ENCODE measurements at regions not wholly inside any gene's neighbourhood (a gene's known extent, or its start where the extent isn't known, plus 50 kb on each side); places are given as distances from the start of the nearest gene placed in this dataset.

- no peak overlapping the region for H3K4me3 Mint-ChIP-seq
- no peak for TF ChIP-seq CTCF (IDR thresholded peaks at IDR 0.05; ENCODE audit: unreplicated experiment)
- H3K27ac Mint-ChIP-seq, result no peak overlapping the region
- peaks cover 1% of the 10 kb centered on the region for H3K27me3 Mint-ChIP-seq (ENCODE audit: low read depth)
- peaks cover 5% of the 10 kb centered on the region for H3K4me1 Mint-ChIP-seq
- DNase-seq (ENCODE audit: low spot score in 2 of 2, unreplicated experiment in 2 of 2), result no peak
- no peaks in the 10 kb centered on the region for H3K36me3 Mint-ChIP-seq
- peaks cover 14% of the 10 kb centered on the region for H3K9me3 Mint-ChIP-seq
Measured at GRCh38 chr5:125222597-125223240, 476.3 kb upstream of the ZNF608 start.

- DNase-seq (ENCODE audit: low spot score in 2 of 2, unreplicated experiment in 2 of 2), result no peak
- H3K4me3 Mint-ChIP-seq, result no peak overlapping the region
- H3K27ac Mint-ChIP-seq, result no peak overlapping the region
- H3K27me3 Mint-ChIP-seq (ENCODE audit: low read depth), result peaks cover 1% of the 10 kb centered on the region
- no peak for TF ChIP-seq CTCF (IDR thresholded peaks at IDR 0.05; ENCODE audit: unreplicated experiment)
- H3K4me1 Mint-ChIP-seq, result peaks cover 8% of the 10 kb centered on the region
- H3K9me3 Mint-ChIP-seq, result no peaks in the 10 kb centered on the region
- no peaks in the 10 kb centered on the region for H3K36me3 Mint-ChIP-seq
Measured at GRCh38 chr5:125225424-125225823, 479.0 kb upstream of the ZNF608 start.

GRCh38 chr5:125226825-125227224, 480.4 kb upstream of the ZNF608 start:
- H3K4me1 Mint-ChIP-seq, result peaks cover 8% of the 10 kb centered on the region
- DNase-seq (ENCODE audit: low spot score in 2 of 2, unreplicated experiment in 2 of 2), result no peak
- H3K36me3 Mint-ChIP-seq, result no peaks in the 10 kb centered on the region
- no peak overlapping the region for H3K27ac Mint-ChIP-seq
- TF ChIP-seq CTCF (IDR thresholded peaks at IDR 0.05; ENCODE audit: unreplicated experiment), result no peak
- no peak overlapping the region for H3K4me3 Mint-ChIP-seq
- no peaks in the 10 kb centered on the region for H3K9me3 Mint-ChIP-seq
- peaks cover 1% of the 10 kb centered on the region for H3K27me3 Mint-ChIP-seq (ENCODE audit: low read depth)

- DNase-seq (ENCODE audit: low spot score in 2 of 2, unreplicated experiment in 2 of 2), result no peak
- Mint-ChIP-seq H3K27ac (no peak overlapping the region), H3K4me3 (no peak overlapping the region), H3K4me1 (peaks cover 11% of the 10 kb centered on the region), H3K36me3 (no peaks in the 10 kb centered on the region), H3K9me3 (no peaks in the 10 kb centered on the region), H3K27me3 (ENCODE audit: low read depth) (peaks cover 1% of the 10 kb centered on the region)
- TF ChIP-seq CTCF (IDR thresholded peaks at IDR 0.05; ENCODE audit: unreplicated experiment), result peak; percentile 37
Measured at GRCh38 chr5:125227333-125228095, 481.1 kb upstream of the ZNF608 start.

- Mint-ChIP-seq H3K9me3 (no peaks in the 10 kb centered on the region), H3K4me1 (peaks cover 18% of the 10 kb centered on the region), H3K27ac (no peak overlapping the region)
Measured at GRCh38 chr5:125228363-125229070, 482.1 kb upstream of the ZNF608 start.

More at GRCh38 chr5:125228363-125229070, 482.1 kb upstream of the ZNF608 start:
- H3K4me3 Mint-ChIP-seq, result no peak overlapping the region
- H3K36me3 Mint-ChIP-seq, result no peaks in the 10 kb centered on the region
- peaks cover 1% of the 10 kb centered on the region for H3K27me3 Mint-ChIP-seq (ENCODE audit: low read depth)
- DNase-seq (ENCODE audit: low spot score in 2 of 2, unreplicated experiment in 2 of 2), result no peak
- TF ChIP-seq CTCF (IDR thresholded peaks at IDR 0.05; ENCODE audit: unreplicated experiment), result no peak
